Left ventricle myocardium inferior (tissue), 1 donor: ENCODE measurements at regions not wholly inside any gene's neighbourhood (a gene's known extent, or its start where the extent isn't known, plus 50 kb on each side); places are given as distances from the start of the nearest gene placed in this dataset.
A peak's percentile ranks its signal among the peaks of the same experiment; 100 is the strongest.

Source experiments
- DNase-seq: peaks from one replicate; pipeline ENCODE4 v3.0.0-alpha.2; 2020
- H3K27ac ChIP-seq: fragments of 200-600 bp; replicated peaks from 2 replicates; pipeline ENCODE4 v1.8.0; 2021
- H3K27me3 ChIP-seq: fragments of 200-600 bp; 2 replicates; pipeline ENCODE4 v1.8.0; 2021; ENCODE audit warnings: low read depth
- H3K36me3 ChIP-seq: fragments of 200-600 bp; 2 replicates; pipeline ENCODE4 v1.8.0; 2021
- H3K4me1 ChIP-seq: fragments of 200-600 bp; 2 replicates; pipeline ENCODE4 v1.8.0; 2021
- H3K4me3 ChIP-seq: fragments of 200-600 bp; 2 replicates; pipeline ENCODE4 v1.8.0; 2021; ENCODE audit warnings: mild to moderate bottlenecking, moderate library complexity
- H3K9me3 ChIP-seq: fragments of 200-600 bp; replicated peaks from 2 replicates; pipeline ENCODE4 v1.8.0; 2021
- CTCF ChIP-seq: fragments of 200-600 bp; IDR thresholded peaks from 2 replicates; pipeline ENCODE4 v1.8.0; 2021; ENCODE audit warnings: antibody characterized with exemption, mild to moderate bottlenecking, borderline replicate concordance
- intact Hi-C: fragments of 100-400 bp; cut with micrococcal nuclease; formaldehyde crosslinking; loops from one replicate; pipeline ENCODE4 v1.11.0; 2022
- donor health status: DM: no; HTN: yes; CAD: no; lungs with severe emphysema.

GRCh38 chr16:10317425-10318001 lies 68.3 kb upstream of the ATF7IP2 start:
- intact Hi-C loops: no loop called here
- no peak for TF ChIP-seq CTCF
- no peaks in the 10 kb centered on the region for H3K27me3 ChIP-seq

GRCh38 chr16:10318798-10319500 lies 66.9 kb upstream of the ATF7IP2 start:
- Histone ChIP-seq H3K36me3 (no peaks in the 10 kb centered on the region), H3K27ac (no peak overlapping the region), H3K27me3 (no peaks in the 10 kb centered on the region), H3K4me1 (peaks cover 8% of the 10 kb centered on the region), H3K9me3 (no peaks in the 10 kb centered on the region), H3K4me3 (no peak overlapping the region)
- intact Hi-C loops: no loop called here
- DNase-seq: no peak
- TF ChIP-seq CTCF: no peak

More at GRCh38 chr16:10317425-10318001, 68.3 kb upstream of the ATF7IP2 start:
- H3K4me3 ChIP-seq: no peak overlapping the region
- no peak overlapping the region for H3K27ac ChIP-seq
- H3K36me3 ChIP-seq: no peaks in the 10 kb centered on the region
- H3K9me3 ChIP-seq: no peaks in the 10 kb centered on the region
- DNase-seq: no peak
- H3K4me1 ChIP-seq: no peaks in the 10 kb centered on the region

GRCh38 chr16:10321407-10322387 lies 64.2 kb upstream of the ATF7IP2 start:
- H3K9me3 ChIP-seq: no peaks in the 10 kb centered on the region
- DNase-seq: no peak
- intact Hi-C loops: no loop called here
- H3K4me3 ChIP-seq: no peak overlapping the region
- peaks cover 23% of the 10 kb centered on the region for H3K4me1 ChIP-seq
- H3K27me3 ChIP-seq: no peaks in the 10 kb centered on the region
- no peak for TF ChIP-seq CTCF
- no peaks in the 10 kb centered on the region for H3K36me3 ChIP-seq
- H3K27ac ChIP-seq: no peak overlapping the region

- Histone ChIP-seq H3K27ac (peak overlapping the region; percentile 55), H3K27me3 (no peaks in the 10 kb centered on the region), H3K4me1 (peaks cover 23% of the 10 kb centered on the region), H3K4me3 (no peak overlapping the region), H3K36me3 (no peaks in the 10 kb centered on the region), H3K9me3 (no peaks in the 10 kb centered on the region)
- TF ChIP-seq CTCF: no peak
- intact Hi-C loops: no loop called here
- no peak for DNase-seq
These were observed 62.9 kb upstream of the ATF7IP2 start for GRCh38 chr16:10322723-10323527.

- H3K27me3 ChIP-seq: no peaks in the 10 kb centered on the region
- peaks cover 23% of the 10 kb centered on the region for H3K4me1 ChIP-seq
- no peaks in the 10 kb centered on the region for H3K9me3 ChIP-seq
- H3K36me3 ChIP-seq: no peaks in the 10 kb centered on the region
- H3K4me3 ChIP-seq: no peak overlapping the region
- no peak for DNase-seq
- intact Hi-C loops: no loop called here
- peak overlapping the region; percentile 55 for H3K27ac ChIP-seq
- no peak for TF ChIP-seq CTCF
These were observed 62.4 kb upstream of the ATF7IP2 start for GRCh38 chr16:10323528-10323869.
